GM19397 (cell line): ENCODE measurements at regions not wholly inside any gene's neighbourhood (a gene's known extent, or its start where the extent isn't known, plus 50 kb on each side); places are given as distances from the start of the nearest gene placed in this dataset.

ENCODE experiments used
- ATAC-seq: cut with Tn5 transposase; IDR thresholded peaks from one replicate; pipeline ENCODE4 v1.9.1; 2021; ENCODE audit warnings: mild to moderate bottlenecking, moderate library complexity; ENCODE audit not compliant: unreplicated experiment

DNA sequence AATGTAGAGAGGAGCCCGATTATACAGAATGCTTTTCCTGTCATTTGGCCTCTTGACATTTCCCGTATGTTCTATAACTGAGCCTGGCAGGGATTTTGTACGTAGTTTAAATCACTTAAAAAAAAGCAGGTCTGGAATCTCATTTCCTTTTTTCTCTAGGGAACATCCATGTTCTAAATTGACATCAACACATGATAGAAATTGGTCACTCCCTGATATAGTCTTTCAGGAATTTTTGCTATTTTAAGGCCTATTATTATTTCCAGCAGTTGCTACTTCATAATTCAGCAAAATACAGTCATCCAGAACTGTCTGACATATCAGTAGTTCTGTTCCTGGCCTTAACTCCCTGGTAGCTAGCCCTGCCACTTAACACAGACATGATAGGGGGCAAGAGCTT, 565.7 kb upstream of the ZEB2 start:
- ATAC-seq, result no peak

DNA sequence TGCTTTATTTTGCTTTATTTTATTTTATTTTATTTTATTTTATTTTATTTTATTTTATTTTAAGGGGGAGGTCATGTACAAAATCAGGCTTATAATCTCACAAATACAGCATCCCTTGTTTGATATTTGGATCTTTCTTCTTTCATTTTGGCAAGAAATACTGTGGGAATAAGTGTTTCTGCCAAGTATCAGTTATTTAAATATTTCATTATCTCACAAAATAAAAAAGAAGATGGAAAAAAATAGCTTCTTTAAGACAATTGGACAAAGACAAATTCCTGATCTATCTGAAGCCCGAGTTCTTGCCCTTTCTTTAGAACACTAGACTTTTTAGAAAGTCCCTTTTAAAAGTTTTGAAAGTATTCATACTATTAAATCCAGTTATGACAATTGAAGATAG, 560.5 kb upstream of the ZEB2 start:
- ATAC-seq, result no peak

GRCh38 chr2:145079641-145080040, 559.7 kb upstream of the ZEB2 start:
- no peak for ATAC-seq

DNA sequence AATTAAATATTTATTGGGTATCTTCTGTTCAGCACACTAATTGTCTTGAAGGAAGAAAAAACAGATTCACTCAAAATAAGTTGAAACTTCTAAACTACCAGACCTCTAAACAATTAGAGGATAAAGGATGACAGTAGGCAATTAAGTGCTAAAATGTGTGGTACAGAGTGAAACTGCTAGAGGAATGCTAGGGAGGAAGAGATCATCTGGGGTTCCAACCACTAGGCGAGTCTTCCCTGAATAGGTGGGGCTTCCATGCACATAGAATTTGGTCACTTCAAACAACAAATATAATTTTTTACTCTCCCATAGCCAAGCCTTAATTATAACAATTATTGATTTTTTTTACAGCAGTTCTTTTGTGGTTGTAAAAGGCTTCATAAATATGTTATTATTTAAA, 559.0 kb upstream of the ZEB2 start:
- ATAC-seq, result no peak

DNA sequence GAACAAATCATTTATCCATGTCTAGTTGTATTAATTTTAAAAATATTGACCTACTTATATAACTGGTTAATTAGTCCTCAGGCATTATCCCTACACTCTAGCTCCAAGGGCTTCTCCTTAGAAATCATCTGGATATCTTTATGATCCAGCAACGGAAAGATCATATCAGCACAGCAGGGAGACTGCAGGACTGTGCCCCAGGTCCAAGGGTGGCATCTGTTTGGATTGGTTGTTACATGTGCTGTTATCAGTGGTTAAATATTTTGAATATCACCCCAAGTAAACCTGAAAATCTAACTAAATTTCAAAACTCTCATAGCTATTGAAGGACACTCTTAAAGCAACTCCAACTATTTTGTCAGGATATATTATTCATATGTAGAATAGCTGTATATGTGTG, 556.2 kb upstream of the ZEB2 start:
- no peak for ATAC-seq

- ATAC-seq, result no peak
Measured at GRCh38 chr2:145075454-145076062, 555.6 kb upstream of the ZEB2 start.

DNA sequence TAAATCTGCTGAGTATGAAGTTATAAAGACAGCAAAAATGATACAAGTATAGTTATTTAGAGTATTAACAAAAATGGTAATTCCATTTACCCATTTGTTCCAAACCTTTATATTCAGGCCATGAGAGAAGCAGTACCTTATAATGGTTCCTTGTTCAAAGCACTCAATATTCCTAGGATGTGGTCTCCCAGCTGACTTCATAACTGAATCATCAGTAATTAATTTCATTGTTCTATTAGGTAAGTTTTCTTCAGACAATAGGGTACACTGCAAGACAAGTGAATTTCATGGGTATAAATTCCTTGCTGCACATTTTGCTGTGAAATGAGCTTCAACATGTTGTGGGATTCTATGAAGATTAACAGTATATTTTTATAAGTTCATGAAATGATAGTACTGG, 550.8 kb upstream of the ZEB2 start:
- ATAC-seq, result no peak

DNA sequence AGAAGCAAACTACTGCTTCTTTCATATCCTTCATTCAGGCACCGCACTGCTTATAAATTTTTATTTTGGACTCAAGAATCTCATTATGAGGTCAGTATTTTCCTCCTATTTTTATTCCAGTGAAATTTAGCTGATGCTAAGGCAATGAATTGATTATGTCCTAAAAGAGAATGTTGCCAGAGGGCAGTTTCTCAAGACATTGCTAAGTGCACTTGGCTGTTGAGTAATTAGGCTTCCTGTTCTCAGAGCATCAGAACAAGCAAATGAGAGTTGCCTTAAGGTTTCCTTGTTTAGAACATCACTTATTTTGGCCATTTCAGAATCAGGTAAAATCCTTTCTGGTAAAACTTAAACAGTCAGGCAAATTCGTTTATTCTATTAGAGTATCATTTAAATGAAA, 548.6 kb upstream of the ZEB2 start:
- no peak for ATAC-seq

DNA sequence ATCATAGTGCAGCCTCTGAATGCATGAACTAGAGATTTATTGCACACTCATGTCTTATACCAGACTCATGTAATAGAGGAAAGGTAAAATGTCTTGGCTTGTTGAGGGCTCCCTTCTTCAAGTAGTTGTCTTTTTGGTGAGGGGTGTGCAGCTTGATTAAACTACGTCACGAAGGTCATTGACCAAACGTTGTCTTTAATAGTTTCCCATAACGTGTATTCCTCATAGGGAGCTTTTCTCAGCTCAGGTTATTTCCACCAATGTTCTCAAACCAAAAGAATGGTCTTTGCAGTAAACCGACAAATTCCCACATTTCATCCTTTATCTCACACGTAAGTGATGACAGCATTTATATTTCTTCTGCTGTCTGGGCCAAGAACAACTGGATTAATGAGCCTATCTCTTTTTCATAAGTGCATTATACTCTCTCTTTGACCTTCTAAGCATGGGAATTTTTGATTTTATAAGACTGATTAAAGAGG, 547.7 kb upstream of the ZEB2 start:
- ATAC-seq, result no peak

DNA sequence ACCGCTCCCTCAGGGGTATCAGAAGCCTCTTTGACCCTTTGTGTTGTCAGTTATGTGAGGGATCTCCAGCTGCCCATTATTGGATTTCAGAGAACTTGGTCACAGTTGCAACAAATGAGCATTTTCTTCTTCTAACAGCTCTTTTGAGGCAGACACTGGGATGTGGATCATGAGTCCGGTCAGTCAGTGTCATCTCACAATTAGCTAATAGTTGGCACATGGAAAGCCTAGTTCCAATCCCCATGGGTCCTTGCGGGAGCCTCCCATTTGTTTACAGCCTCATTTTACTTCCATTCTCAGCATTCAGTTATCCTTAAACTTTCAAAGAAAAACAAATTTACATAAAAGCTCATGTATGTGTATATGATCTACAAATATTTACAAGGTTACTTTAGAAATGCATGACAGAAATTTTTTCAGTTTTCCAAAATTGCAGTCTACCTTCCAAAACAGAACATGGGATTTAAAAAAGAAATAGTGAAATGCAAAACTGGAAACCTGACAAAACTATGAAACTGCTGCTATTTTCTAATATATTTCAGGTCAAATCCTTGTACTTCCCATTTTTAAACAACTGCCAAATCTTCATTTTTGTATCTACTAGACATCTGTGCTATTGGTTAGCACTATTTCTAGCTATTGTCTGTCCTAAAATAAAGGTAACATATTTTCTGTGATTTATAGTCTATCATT, 547.1 kb upstream of the ZEB2 start:
- ATAC-seq, result no peak

GRCh38 chr2:145066151-145066661, 546.3 kb upstream of the ZEB2 start:
- no peak for ATAC-seq

GRCh38 chr2:145065342-145065741, 545.4 kb upstream of the ZEB2 start:
- ATAC-seq, result no peak

- no peak for ATAC-seq
Measured at GRCh38 chr2:145064511-145064910, 544.6 kb upstream of the ZEB2 start.

GRCh38 chr2:145060876-145061275, 541.0 kb upstream of the ZEB2 start:
- no peak for ATAC-seq

GRCh38 chr2:145059914-145060313, 540.0 kb upstream of the ZEB2 start:
- no peak for ATAC-seq

GRCh38 chr2:145059343-145059742, 539.4 kb upstream of the ZEB2 start:
- no peak for ATAC-seq

GRCh38 chr2:145058457-145058856, 538.5 kb upstream of the ZEB2 start:
- no peak for ATAC-seq

GRCh38 chr2:145055651-145056050, 535.7 kb upstream of the ZEB2 start:
- ATAC-seq, result no peak

DNA sequence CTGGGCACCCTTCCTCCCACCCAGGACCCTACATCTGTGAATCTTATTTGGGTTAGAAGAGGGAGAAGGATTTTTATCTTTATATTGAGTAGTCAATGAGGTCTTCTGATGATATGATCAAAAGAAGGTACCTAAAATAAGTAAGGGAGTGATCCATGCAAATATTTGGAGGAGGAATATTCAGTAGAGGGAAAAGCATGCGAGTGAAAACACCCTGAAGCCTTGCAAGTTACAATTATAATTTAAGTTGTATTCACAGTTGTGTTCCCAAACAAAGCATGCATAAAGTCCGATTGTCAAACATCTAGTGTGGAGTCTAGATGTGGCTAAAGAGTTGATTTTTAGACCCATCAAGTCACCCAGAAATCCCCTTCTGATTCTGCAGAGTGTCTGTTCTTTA, 530.2 kb upstream of the ZEB2 start:
- ATAC-seq, result no peak

GRCh38 chr2:145049475-145049874, 529.6 kb upstream of the ZEB2 start:
- ATAC-seq, result no peak

GRCh38 chr2:145047554-145047953, 527.6 kb upstream of the ZEB2 start:
- ATAC-seq, result no peak

DNA sequence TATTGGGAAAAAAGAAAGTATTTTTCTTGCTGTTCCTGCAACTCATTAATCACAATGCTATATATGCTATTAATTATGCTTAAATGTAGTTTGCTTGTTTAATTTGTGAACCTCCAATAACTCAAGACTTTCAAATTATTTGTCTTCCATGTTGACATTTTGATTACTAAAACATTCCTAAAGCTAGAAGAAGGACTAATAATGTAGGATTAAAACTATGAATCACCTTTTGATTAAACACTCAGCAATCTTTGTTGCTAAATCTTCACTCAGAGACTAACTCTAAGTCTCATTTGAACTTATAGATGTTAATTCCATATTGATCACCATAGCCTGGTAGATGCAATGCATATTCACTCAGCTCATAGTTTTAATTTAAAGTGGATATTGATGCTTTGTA, 524.6 kb upstream of the ZEB2 start:
- ATAC-seq, result no peak

- ATAC-seq, result no peak
Measured at GRCh38 chr2:145043399-145043834, 523.5 kb upstream of the ZEB2 start.
